ENCODE measurements at regions not wholly inside any gene's neighbourhood (a gene's known extent, or its start where the extent isn't known, plus 50 kb on each side); places are given as distances from the start of the nearest gene placed in this dataset.

GRCh38 chr19:30634996-30635975, 263.1 kb downstream of the ZNF536 start:
- no peak for DNase-seq (ENCODE audit: low read depth in 2 of 2)

GRCh38 chr19:30634131-30634830, 262.1 kb downstream of the ZNF536 start:
- DNase-seq (ENCODE audit: low read depth in 2 of 2): no peak

GRCh38 chr19:30631033-30631370, 258.8 kb downstream of the ZNF536 start:
- DNase-seq (ENCODE audit: low read depth in 2 of 2): no peak

GRCh38 chr19:30630289-30631032, 258.3 kb downstream of the ZNF536 start:
- DNase-seq (ENCODE audit: low read depth in 2 of 2): no peak

GRCh38 chr19:30629086-30629485, 256.9 kb downstream of the ZNF536 start:
- no peak for DNase-seq (ENCODE audit: low read depth in 2 of 2)

GRCh38 chr19:30626626-30626966, 254.4 kb downstream of the ZNF536 start:
- DNase-seq (ENCODE audit: low read depth in 2 of 2): no peak

GRCh38 chr19:30625947-30626625, 253.9 kb downstream of the ZNF536 start:
- no peak for DNase-seq (ENCODE audit: low read depth in 2 of 2)

GRCh38 chr19:30622276-30622675, 250.1 kb downstream of the ZNF536 start:
- DNase-seq (ENCODE audit: low read depth in 2 of 2): no peak

- DNase-seq (ENCODE audit: low read depth in 2 of 2): no peak
Observed at GRCh38 chr19:30621326-30621920, 249.2 kb downstream of the ZNF536 start.

GRCh38 chr19:30620354-30620753, 248.2 kb downstream of the ZNF536 start:
- DNase-seq (ENCODE audit: low read depth in 2 of 2): no peak

GRCh38 chr19:30609656-30610270, 237.6 kb downstream of the ZNF536 start:
- DNase-seq (ENCODE audit: low read depth in 2 of 2): no peak

GRCh38 chr19:30608471-30608870, 236.3 kb downstream of the ZNF536 start:
- no peak for DNase-seq (ENCODE audit: low read depth in 2 of 2)
